Middle frontal gyrus (tissue), 1 donor: ENCODE measurements at regions not wholly inside any gene's neighbourhood (a gene's known extent, or its start where the extent isn't known, plus 50 kb on each side); places are given as distances from the start of the nearest gene placed in this dataset.
"Not testable (repeated sequence)": the region's sequence is repeated elsewhere in the genome, so short reads cannot be mapped to it uniquely, and the experiment has no call there.

ENCODE experiments used
- DNase-seq: peaks from one replicate; pipeline ENCODE4 v3.0.0-alpha.2; 2015; ENCODE audit warnings: low spot score; ENCODE audit errors: extremely low spot score

- DNase-seq = no peak
Observed at GRCh38 chr4:53959343-53960120, 104.9 kb downstream of the CHIC2 start.

DNA sequence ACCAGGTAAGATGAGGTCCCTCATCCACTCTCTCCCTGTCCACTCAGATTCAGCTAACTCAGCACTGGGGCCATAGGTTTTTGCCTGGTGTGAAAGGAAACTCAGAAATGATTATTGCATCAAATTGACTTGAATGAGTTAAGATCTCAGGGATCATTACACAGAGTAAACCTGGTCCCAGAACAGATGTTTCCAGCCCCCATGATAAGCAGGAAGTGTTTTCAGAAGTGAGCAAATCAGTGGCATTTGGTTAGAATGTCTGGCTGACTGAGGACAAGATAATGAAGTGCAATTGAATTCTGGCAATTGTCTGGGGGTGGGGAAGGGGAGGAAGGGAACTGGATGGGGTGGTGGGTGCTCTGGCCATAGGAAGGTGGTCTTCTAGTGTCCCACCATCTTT, 108.0 kb downstream of the CHIC2 start:
- DNase-seq = no peak

DNA sequence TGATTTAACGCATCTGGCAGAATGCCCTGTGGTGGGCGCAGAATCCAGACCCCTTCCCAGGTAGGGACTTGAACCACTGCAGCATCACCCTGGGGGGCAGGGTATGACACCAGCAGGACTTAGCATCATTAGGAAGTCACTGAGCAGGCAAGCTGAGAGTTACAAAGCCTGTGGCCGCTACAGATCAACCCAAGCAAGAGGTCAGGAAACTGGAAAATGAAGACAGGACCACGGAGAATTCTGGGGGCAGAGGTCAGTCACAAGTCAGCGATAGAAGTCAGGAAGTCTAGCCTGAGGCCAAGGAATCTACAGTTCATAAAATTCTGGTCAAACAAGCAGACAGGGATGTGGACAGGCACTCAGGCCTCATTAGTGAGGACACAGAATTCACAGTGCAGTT, 108.4 kb downstream of the CHIC2 start:
- no peak for DNase-seq

GRCh38 chr4:53951414-53951813, 113.0 kb downstream of the CHIC2 start:
- no peak for DNase-seq

DNA sequence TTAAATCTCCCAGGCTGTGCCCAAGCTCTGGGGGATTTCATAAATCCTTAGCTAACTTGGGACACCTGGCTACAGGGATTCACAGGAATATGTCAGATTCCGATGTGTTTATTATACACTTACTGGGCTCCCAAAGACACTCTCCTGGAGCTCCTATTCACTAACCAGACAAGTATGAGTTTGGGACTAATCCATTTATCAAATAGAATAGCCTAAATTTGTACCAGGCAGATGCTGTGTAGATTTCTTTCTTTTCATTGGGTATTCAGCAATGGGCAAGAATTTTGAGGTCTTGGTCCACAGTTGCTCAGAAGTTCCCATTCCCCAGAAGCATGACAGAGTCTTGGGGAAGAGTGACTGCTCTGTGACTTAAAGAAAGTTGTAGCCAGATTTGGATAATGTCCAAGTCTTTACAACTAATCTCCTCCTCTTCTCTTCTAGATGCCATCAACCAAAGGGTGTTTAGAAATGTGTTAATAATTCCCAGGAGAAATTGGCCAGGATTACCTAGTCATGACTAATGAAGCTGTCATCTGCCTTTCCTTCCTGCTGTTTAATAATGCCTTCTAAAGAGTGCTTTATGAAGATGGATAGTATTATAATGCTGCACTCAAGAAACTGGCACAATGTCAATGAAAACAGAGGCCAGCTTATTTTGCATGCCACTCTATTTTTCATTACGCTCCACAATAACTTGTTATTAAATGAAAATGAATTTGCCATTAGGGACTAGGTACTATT, 120.9 kb downstream of the CHIC2 start:
- no peak for DNase-seq

GRCh38 chr4:53942712-53943111, 121.7 kb downstream of the CHIC2 start:
- no peak for DNase-seq

- no peak for DNase-seq
Observed at GRCh38 chr4:53941331-53941730, 123.1 kb downstream of the CHIC2 start.

DNA sequence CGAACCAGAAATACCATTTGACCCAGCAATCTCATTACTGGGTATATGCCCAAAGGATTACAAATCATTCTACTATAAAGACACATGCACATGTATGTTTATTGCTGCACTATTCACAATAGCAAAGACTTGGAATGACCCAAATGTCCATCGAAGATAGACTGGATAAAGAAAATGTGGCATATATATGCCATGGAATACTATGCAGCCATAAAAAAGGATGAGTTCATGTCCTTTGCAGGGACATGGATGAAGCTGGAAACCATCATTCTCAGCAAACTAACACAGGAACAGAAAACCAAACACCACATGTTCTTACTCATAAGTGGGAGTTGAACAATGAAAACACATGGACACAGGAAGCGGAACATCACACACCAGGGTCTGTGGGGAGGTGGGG, 124.5 kb downstream of the CHIC2 start:
- not testable (repeated sequence) for DNase-seq

DNA sequence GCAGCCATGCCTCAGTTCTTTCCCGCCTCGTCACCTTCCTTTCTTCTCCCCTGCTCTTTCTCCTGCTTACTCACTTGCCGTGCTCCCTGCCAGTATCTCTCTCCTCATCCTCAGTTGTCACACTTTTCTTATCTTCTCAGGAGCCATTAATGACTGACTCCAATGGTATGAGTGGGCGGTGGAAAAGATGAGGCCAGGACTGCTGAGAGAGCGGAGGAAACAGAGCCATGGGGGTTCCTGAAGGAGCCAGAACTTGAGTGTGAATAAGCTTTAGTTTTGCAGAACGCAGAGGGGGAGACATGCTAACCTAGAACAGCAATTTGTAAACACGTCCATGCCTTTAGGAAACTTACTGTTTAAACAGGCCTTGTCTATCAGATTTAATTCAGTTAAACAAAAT, 126.5 kb downstream of the CHIC2 start:
- DNase-seq = no peak

DNA sequence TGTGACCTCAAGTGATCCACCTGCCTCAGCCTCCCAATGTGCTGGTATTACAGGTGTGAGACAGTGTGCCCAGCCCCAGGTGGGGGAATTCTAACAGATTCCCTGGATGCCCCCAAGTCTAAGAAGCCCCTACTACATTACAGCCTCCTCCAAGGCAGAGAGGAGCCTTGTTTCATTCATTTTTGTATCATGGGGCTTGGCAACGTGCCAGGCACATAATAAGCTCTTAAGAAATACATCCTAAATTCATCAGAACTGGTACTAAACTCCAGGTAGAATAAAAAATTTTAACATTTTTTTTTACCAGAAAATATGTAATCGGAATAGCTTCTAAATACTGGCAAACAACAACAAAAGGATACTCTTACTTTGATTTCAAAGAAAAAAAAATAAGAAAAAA, 127.1 kb downstream of the CHIC2 start:
- DNase-seq = no peak

- DNase-seq = no peak
Observed at GRCh38 chr4:53935780-53936179, 128.6 kb downstream of the CHIC2 start.

GRCh38 chr4:53932796-53933610, 131.4 kb downstream of the CHIC2 start:
- DNase-seq = no peak

- no peak for DNase-seq
Observed at GRCh38 chr4:53931461-53931961, 132.9 kb downstream of the CHIC2 start.

DNA sequence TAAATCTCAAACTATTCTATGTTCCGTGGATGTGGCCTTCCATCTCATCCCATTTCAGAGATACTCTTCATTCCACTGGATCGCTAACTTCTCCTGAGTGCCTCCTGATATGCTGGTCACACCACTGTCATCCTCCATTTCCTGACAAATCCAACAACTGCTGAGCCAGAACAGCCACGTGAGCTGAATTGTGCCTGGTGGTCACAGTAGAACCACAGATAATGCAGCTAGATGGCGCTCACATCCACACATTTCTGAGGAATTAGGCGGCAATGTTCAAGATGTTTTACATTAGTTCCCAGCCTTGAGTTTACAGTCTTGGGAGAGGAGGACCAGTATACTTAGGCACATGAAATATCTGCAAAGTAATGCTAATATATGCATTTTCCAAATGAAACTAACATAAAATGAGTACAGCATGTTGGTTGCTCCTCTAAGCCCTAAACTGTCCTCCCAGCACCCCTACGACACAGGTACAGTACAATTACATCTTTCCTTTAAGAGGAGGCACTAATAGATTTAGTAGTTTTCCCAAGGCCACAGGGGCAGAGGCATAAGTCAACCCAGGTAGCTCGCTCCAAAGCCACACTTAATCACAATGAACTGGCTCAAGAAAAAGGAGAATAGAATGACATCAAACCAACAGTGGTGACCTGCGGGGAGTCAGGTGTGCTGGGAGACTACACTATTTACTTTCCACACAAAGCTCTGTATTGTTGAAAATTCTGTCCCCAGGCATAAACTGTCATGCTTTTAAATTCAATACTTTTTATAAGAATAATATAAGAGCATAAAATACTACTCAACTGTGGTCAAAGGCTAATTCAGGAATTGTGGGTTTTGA, 134.2 kb downstream of the CHIC2 start:
- DNase-seq = peak; percentile 68

DNA sequence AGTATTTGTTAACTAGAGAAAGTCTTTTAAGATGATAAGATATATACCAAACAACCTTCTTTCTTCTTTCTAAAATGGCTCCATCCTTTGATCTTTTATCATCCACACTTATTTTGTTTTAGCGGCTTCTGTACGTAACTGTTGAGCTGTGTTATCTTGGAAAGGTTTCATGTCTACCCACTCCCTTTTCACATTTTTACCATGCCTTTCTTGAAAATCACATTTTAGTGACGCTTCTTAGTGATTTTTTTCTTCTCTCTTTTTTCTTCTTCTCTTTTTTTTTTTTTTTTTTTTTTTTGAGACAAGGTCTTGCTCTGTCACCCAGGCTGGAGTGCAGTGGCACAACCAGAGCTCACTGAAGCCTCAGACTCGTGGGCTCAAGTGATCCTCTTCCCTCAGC, 135.1 kb downstream of the CHIC2 start:
- DNase-seq = no peak

- no peak for DNase-seq
Observed at GRCh38 chr4:53928825-53929224, 135.6 kb downstream of the CHIC2 start.

- no peak for DNase-seq
Observed at GRCh38 chr4:53925050-53925605, 139.3 kb downstream of the CHIC2 start.

- DNase-seq = no peak
Observed at GRCh38 chr4:53924333-53925049, 139.9 kb downstream of the CHIC2 start.

- no peak for DNase-seq
Observed at GRCh38 chr4:53923921-53924320, 140.5 kb downstream of the CHIC2 start.

- no peak for DNase-seq
Observed at GRCh38 chr4:53921856-53922255, 142.5 kb downstream of the CHIC2 start.
